BJ (cell line): ENCODE measurements at regions not wholly inside any gene's neighbourhood (a gene's known extent, or its start where the extent isn't known, plus 50 kb on each side); places are given as distances from the start of the nearest gene placed in this dataset.

Experiments
- CTCF ChIA-PET: fragments of 350-600 bp; formaldehyde crosslinking; extraction: SDS; loops from one replicate; lab custom pipeline; 2021; ENCODE audit warnings: antibody characterized with exemption, inconsistent platforms; lab: Yijun Ruan, JAX
- POLR2A ChIA-PET: fragments of 300-600 bp; sonication (Branson Sonifier 250); formaldehyde crosslinking; extraction: SDS; loops from one replicate; lab custom pipeline; 2021; ENCODE audit warnings: antibody characterized with exemption; lab: Charles Lee
- DNase-seq: peaks from one replicate; pipeline ENCODE4 v3.0.0-alpha.2; 2011; ENCODE audit warnings: low read depth
- H3K27me3 ChIP-seq: 2 replicates; pipeline ENCODE4 v1.6.0; 2011; ENCODE audit warnings: low read length; ENCODE audit not compliant: control insufficient read depth, insufficient read depth
- H3K36me3 ChIP-seq: 2 replicates; pipeline ENCODE4 v1.5.1; 2011; ENCODE audit warnings: low read length; ENCODE audit not compliant: control insufficient read depth, insufficient read depth
- H3K4me3 ChIP-seq: 2 replicates; pipeline ENCODE4 v1.5.1; 2011; ENCODE audit warnings: low read depth, mild to moderate bottlenecking, control low read depth, low read length
- TF ChIP-seq, protein P1 (sequence below): IDR thresholded peaks from 2 replicates; pipeline ENCODE4 v1.5.1; 2011; ENCODE audit warnings: low read depth, mild to moderate bottlenecking, control low read depth, inconsistent platforms, low read length, moderate library complexity; ENCODE audit not compliant: insufficient read depth

- ChIA-PET POLR2A (no interaction called here), CTCF (interaction anchor here (1.1 to 1.4 kb wide), 3 partner anchors 11 to 723 kb away, joined by 3 to 4 read pairs (median 3); no protein-coding TSS in a partner anchor)
- no peak for DNase-seq
- Histone ChIP-seq H3K27me3 (no peaks in the 10 kb centered on the region), H3K36me3 (no peaks in the 10 kb centered on the region), H3K4me3 (no peak overlapping the region)
- TF ChIP-seq, protein P1, sequence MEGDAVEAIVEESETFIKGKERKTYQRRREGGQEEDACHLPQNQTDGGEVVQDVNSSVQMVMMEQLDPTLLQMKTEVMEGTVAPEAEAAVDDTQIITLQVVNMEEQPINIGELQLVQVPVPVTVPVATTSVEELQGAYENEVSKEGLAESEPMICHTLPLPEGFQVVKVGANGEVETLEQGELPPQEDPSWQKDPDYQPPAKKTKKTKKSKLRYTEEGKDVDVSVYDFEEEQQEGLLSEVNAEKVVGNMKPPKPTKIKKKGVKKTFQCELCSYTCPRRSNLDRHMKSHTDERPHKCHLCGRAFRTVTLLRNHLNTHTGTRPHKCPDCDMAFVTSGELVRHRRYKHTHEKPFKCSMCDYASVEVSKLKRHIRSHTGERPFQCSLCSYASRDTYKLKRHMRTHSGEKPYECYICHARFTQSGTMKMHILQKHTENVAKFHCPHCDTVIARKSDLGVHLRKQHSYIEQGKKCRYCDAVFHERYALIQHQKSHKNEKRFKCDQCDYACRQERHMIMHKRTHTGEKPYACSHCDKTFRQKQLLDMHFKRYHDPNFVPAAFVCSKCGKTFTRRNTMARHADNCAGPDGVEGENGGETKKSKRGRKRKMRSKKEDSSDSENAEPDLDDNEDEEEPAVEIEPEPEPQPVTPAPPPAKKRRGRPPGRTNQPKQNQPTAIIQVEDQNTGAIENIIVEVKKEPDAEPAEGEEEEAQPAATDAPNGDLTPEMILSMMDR = no peak
Measured at GRCh38 chr1:55861676-55862340, 646.6 kb upstream of the USP24 start.

GRCh38 chr1:55860798-55861519, 645.8 kb upstream of the USP24 start:
- H3K4me3 ChIP-seq = no peak overlapping the region
- TF ChIP-seq, protein P1 = no peak
- CTCF ChIA-PET = interaction anchor here (1.1 to 1.8 kb wide), 3 partner anchors 10 to 13 kb away, joined by 3 to 5 read pairs (median 4); no protein-coding TSS in a partner anchor
- H3K27me3 ChIP-seq = no peaks in the 10 kb centered on the region
- POLR2A ChIA-PET = interaction anchor here (0.6 kb wide), 1 partner anchor 17 kb away, joined by 4 read pairs; no protein-coding TSS in a partner anchor
- H3K36me3 ChIP-seq = no peaks in the 10 kb centered on the region
- no peak for DNase-seq

DNA sequence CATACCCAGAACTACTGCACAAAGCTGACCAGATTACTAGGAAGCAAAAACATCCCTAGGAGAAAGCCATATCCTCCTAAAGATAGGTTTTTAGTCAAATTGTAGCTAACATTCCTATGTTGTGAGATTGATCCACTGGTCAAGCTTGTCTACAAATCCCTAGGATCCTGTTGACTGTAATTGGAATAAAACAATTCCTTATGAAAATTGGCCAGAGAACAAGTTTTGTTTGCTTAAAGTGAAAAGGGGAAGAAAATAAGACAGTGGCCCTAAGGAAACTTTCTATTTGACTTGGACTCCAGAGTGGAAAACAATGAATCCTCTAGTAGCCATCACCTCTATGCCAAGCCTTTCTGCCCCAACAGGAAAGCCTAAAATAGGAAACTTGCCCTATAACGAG, 645.2 kb upstream of the USP24 start:
- Histone ChIP-seq H3K36me3 (no peaks in the 10 kb centered on the region), H3K27me3 (no peaks in the 10 kb centered on the region), H3K4me3 (no peak overlapping the region)
- CTCF ChIA-PET = interaction anchor here (0.5 to 1.8 kb wide), 2 partner anchors 12 to 14 kb away, joined by 3 to 5 read pairs; no protein-coding TSS in a partner anchor
- POLR2A ChIA-PET = interaction anchor here (0.6 kb wide), 1 partner anchor 17 kb away, joined by 4 read pairs; no protein-coding TSS in a partner anchor
- DNase-seq = no peak
- TF ChIP-seq, protein P1 = no peak

DNA sequence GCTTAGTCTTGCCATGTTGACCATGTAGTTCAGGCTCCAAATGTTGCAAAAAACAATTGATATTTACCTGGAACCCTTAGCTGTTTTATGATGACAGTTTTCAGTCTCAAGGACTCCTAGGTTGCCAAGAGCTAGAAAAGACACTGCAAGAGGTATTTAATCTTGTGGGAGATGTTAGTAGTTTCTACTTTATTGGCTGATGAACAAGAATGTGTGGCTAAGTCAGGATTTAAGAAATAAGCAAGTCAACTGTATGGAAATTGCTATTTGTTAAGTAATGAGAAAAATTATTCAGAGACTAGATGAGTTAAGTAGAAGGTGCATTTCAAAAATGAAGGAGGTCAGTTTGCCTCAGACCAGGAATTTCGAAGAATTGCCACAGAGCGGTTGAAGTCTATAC, 639.7 kb upstream of the USP24 start:
- no peaks in the 10 kb centered on the region for H3K27me3 ChIP-seq
- TF ChIP-seq, protein P1 = no peak
- POLR2A ChIA-PET = no interaction called here
- H3K4me3 ChIP-seq = no peak overlapping the region
- DNase-seq = no peak
- H3K36me3 ChIP-seq = no peaks in the 10 kb centered on the region
- CTCF ChIA-PET = interaction anchor here (0.9 to 1.9 kb wide), 4 partner anchors 12 to 479 kb away, joined by 3 to 6 read pairs (median 4); no protein-coding TSS in a partner anchor

DNA sequence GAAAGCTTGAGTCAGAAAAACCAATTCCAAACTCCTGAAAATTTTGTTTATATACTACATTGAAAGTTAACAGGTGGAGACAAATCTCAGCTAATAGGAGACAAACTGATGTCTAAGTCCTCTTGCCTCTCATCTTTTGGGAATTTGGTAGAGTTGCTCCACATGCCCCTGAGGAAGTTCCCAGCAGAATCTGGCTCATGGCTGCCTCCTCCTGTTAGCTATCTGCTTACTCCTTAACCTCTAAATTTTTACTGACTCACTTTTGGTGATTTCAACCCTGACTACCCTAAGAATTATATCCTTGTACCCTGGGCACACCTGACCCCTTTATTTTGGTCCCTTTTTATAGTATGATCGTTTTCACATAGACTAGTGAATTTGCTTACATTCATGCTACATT, 633.7 kb upstream of the USP24 start:
- ChIA-PET CTCF (interaction anchor here (1.2 to 1.7 kb wide), 5 partner anchors 10 to 370 kb away, joined by 3 to 8 read pairs (median 5); no protein-coding TSS in a partner anchor), POLR2A (no interaction called here)
- Histone ChIP-seq H3K36me3 (no peaks in the 10 kb centered on the region), H3K27me3 (no peaks in the 10 kb centered on the region), H3K4me3 (no peak overlapping the region)
- TF ChIP-seq, protein P1 = peak; percentile 51
- DNase-seq = no peak
